ENCODE measurements at regions not wholly inside any gene's neighbourhood (a gene's known extent, or its start where the extent isn't known, plus 50 kb on each side); places are given as distances from the start of the nearest gene placed in this dataset.

DNA sequence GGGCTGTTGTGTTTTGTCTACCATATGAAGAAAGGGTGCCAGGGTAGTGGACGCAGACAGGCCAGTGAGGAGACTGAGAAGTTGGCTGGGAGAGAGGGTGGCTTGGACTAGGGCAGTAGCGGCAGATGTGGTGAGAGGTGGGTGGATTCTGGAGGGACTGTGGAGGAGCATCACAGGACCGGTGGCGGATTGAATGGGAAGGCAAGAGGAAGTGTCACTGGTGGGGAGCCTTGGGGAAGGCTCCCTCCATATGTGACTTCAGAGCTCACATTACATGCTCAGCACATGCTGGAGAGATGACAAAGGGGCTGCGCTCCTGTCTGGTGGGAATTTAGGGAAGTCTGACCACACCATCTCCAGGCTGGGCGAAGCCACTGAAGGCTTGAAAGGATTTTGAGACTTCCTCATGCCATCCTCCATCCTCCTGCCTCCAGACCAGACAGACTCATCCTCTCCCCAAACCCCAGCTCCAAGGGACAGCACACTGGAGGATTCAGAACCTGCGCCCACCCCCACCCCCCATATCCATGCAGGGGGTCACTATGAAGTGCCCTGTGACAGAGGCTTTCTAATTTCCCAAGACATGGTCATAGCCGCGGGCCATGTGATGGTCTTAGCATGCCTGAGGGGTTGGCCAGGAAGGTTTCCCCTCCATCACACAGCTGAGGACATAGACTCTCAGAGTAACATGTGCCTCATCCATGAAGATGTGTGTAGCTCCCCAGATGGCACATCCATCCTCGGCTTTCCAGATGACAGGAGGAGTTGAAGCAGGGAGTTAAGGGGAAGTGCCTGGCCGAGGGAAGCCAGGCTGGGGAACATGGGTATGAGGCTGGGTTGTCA, 138.8 kb upstream of the WNT4 start:
- Histone ChIP-seq H3K79me2 (ENCODE audit: insufficient read depth, low read length) (no peaks in the 10 kb centered on the region), H3K4me3 (replicated peaks in 1 of 3; ENCODE audit: low read depth in 2 of 3, low read length in 3 of 3) (no peak overlapping the region), H3K9ac (ENCODE audit: insufficient read depth, low read length, poor library complexity, severe bottlenecking) (no peak overlapping the region), H3K27ac (ENCODE audit: low read depth in 1 of 2, low read length in 2 of 2) (no peak overlapping the region), H4K20me1 (ENCODE audit: insufficient read depth, low read length) (no peaks in the 10 kb centered on the region), H3K36me3 (replicated peaks in 1 of 2; ENCODE audit: control insufficient read depth in 1 of 2, insufficient read depth in 2 of 2, low read length in 2 of 2) (no peaks in the 10 kb centered on the region), H3K4me1 (ENCODE audit: control insufficient read depth in 1 of 2, insufficient read depth in 2 of 2, low read length in 2 of 2) (no peaks in the 10 kb centered on the region), H2AFZ (ENCODE audit: insufficient read depth, low read depth, low read length, poor library complexity, severe bottlenecking) (no peak overlapping the region), H3K4me2 (replicated peaks; ENCODE audit: extremely low read depth, low read length, poor library complexity, severe bottlenecking) (no peak overlapping the region), H3K9me3 (replicated peaks in 1 of 2; ENCODE audit: control insufficient read depth in 1 of 2, insufficient read depth in 1 of 2, low read length in 2 of 2) (peaks cover 5 to 9% of the 10 kb centered on the region in 2 donors), H3K27me3 (ENCODE audit: control insufficient read depth in 2 of 2, insufficient read depth in 2 of 2, low read length in 2 of 2) (no peaks in the 10 kb centered on the region)
- intact Hi-C loops (cut with micrococcal nuclease): no loop called here
- TF ChIP-seq, protein P1, sequence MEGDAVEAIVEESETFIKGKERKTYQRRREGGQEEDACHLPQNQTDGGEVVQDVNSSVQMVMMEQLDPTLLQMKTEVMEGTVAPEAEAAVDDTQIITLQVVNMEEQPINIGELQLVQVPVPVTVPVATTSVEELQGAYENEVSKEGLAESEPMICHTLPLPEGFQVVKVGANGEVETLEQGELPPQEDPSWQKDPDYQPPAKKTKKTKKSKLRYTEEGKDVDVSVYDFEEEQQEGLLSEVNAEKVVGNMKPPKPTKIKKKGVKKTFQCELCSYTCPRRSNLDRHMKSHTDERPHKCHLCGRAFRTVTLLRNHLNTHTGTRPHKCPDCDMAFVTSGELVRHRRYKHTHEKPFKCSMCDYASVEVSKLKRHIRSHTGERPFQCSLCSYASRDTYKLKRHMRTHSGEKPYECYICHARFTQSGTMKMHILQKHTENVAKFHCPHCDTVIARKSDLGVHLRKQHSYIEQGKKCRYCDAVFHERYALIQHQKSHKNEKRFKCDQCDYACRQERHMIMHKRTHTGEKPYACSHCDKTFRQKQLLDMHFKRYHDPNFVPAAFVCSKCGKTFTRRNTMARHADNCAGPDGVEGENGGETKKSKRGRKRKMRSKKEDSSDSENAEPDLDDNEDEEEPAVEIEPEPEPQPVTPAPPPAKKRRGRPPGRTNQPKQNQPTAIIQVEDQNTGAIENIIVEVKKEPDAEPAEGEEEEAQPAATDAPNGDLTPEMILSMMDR (IDR thresholded peaks at IDR 0.05): no peak
- no peak for DNase-seq
- Mint-ChIP-seq H3K9me3 (peaks cover 2 to 18% (median 9%) of the 10 kb centered on the region in 7 donors), H3K4me1 (no peaks in the 10 kb centered on the region), H3K4me3 (no peak overlapping the region), H3K27me3 (ENCODE audit: low read depth in 3 of 3) (peaks cover 2 to 8% (median 4%) of the 10 kb centered on the region in 3 donors), H3K27ac (no peak overlapping the region), H3K36me3 (no peaks in the 10 kb centered on the region)
- WGBS (ENCODE audit: insufficient coverage): 80% methylated on average over 4 of the region's 11 CpGs

GRCh38 chr1:22282364-22282995, 139.6 kb upstream of the WNT4 start:
- Mint-ChIP-seq H3K27ac (no peak overlapping the region), H3K4me1 (no peaks in the 10 kb centered on the region), H3K36me3 (no peaks in the 10 kb centered on the region), H3K4me3 (no peak overlapping the region), H3K27me3 (ENCODE audit: low read depth in 3 of 3) (peaks cover 2 to 8% (median 4%) of the 10 kb centered on the region in 3 donors), H3K9me3 (peaks cover 2 to 18% (median 9%) of the 10 kb centered on the region in 7 donors)
- Histone ChIP-seq H4K20me1 (ENCODE audit: insufficient read depth, low read length) (no peaks in the 10 kb centered on the region), H3K79me2 (ENCODE audit: insufficient read depth, low read length) (no peaks in the 10 kb centered on the region), H3K4me2 (replicated peaks; ENCODE audit: extremely low read depth, low read length, poor library complexity, severe bottlenecking) (no peak overlapping the region), H3K9ac (ENCODE audit: insufficient read depth, low read length, poor library complexity, severe bottlenecking) (no peak overlapping the region), H2AFZ (ENCODE audit: insufficient read depth, low read depth, low read length, poor library complexity, severe bottlenecking) (no peak overlapping the region), H3K27me3 (ENCODE audit: control insufficient read depth in 2 of 2, insufficient read depth in 2 of 2, low read length in 2 of 2) (no peaks in the 10 kb centered on the region), H3K9me3 (replicated peaks in 1 of 2; ENCODE audit: control insufficient read depth in 1 of 2, insufficient read depth in 1 of 2, low read length in 2 of 2) (peaks cover 5 to 9% of the 10 kb centered on the region in 2 donors), H3K4me1 (ENCODE audit: control insufficient read depth in 1 of 2, insufficient read depth in 2 of 2, low read length in 2 of 2) (no peaks in the 10 kb centered on the region), H3K36me3 (replicated peaks in 1 of 2; ENCODE audit: control insufficient read depth in 1 of 2, insufficient read depth in 2 of 2, low read length in 2 of 2) (no peaks in the 10 kb centered on the region), H3K27ac (ENCODE audit: low read depth in 1 of 2, low read length in 2 of 2) (no peak overlapping the region), H3K4me3 (replicated peaks in 1 of 3; ENCODE audit: low read depth in 2 of 3, low read length in 3 of 3) (no peak overlapping the region)
- no peak for DNase-seq
- intact Hi-C loops (cut with micrococcal nuclease): no loop called here
- 87% methylated on average over 11 of the region's 13 CpGs for WGBS (ENCODE audit: insufficient coverage)
- TF ChIP-seq, protein P1 (IDR thresholded peaks at IDR 0.05): no peak

Data from CD14-positive monocyte (primary cell).